ENCODE measurements at regions not wholly inside any gene's neighbourhood (a gene's known extent, or its start where the extent isn't known, plus 50 kb on each side); places are given as distances from the start of the nearest gene placed in this dataset.

DNA sequence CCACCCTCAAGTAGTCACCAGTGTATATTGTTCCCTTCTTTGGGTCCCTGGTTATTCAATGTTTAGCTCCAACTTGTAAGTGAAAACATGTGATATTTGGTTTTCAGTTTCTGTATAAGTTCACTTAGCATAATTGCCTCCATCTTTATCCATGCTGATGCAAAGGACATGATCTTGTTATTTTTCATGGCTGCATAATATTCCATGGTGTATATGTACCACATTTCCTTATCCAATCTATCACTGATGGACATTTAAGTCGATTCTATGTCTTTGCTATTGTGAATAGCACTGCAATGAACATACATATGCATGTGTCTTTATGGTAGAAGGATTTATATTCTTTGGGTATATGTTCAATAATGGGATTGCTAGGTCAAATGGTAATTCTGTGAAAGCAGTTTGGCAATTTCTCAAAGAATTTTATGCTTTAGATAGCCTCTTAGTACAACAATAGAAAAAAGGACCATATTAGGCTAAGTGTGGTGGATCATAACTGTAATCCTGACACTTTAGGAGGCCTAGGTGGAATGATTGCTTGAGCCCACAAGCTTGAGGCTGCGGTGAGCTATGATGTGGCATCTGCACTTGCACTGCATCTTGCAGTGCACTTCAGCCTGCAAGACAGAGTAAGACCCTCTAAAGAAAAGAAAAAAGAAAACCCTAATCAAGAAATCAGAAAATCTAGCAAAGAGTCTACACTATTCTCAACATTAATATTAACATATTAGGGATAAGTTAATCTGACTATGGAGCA is 468.5 kb upstream of the FAT3 start:
- intact Hi-C loops (cut with DNase I): no loop called here
- no peak for DNase-seq
- H3K36me3 ChIP-seq: no peaks in the 10 kb centered on the region
- no peaks in the 10 kb centered on the region for H3K9me3 ChIP-seq
- TF ChIP-seq POLR2A (IDR thresholded peaks at IDR 0.05) (no peak), CTCF (IDR thresholded peaks at IDR 0.05) (no peak), EP300 (IDR thresholded peaks at IDR 0.05) (no peak)
- no peaks in the 10 kb centered on the region for H3K4me1 ChIP-seq (ENCODE audit: insufficient read depth)
- WGBS, 3 donors: 63 to 80% (median 70%) methylated on average over 2 of the region's 2 CpGs
- no peaks in the 10 kb centered on the region for H3K27me3 ChIP-seq
- no peak overlapping the region for H3K27ac ChIP-seq
- no peak overlapping the region for H3K4me3 ChIP-seq

DNA sequence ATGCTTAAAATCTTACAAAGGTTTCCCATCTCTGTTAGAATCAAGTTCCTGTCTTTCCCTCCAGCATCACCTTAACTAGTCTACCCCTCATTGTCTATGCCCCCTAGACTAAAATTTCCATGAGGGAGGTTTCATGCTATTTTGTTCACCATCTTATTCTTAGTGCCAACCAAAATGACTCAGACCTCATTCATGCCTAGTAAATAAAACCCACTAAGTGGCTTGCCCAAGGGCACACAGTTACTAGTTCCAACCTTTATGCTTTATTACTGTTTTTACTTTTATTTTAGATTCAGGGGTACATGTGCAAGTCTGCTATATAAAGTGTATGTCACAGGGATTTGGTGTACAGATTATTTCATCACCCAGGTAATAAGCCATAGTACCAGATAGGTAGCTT is 469.1 kb upstream of the FAT3 start:
- Histone ChIP-seq H3K9me3 (no peaks in the 10 kb centered on the region), H3K36me3 (no peaks in the 10 kb centered on the region), H3K4me3 (no peak overlapping the region), H3K4me1 (ENCODE audit: insufficient read depth) (no peaks in the 10 kb centered on the region), H3K27ac (no peak overlapping the region), H3K27me3 (no peaks in the 10 kb centered on the region)
- intact Hi-C loops (cut with DNase I): no loop called here
- no peak for DNase-seq
- TF ChIP-seq POLR2A (IDR thresholded peaks at IDR 0.05) (no peak), EP300 (IDR thresholded peaks at IDR 0.05) (no peak), CTCF (IDR thresholded peaks at IDR 0.05) (no peak)

- no peaks in the 10 kb centered on the region for H3K27me3 ChIP-seq
- H3K9me3 ChIP-seq: no peaks in the 10 kb centered on the region
- intact Hi-C loops (cut with DNase I): no loop called here
- DNase-seq: no peak
- H3K4me1 ChIP-seq (ENCODE audit: insufficient read depth): no peaks in the 10 kb centered on the region
- TF ChIP-seq CTCF (IDR thresholded peaks at IDR 0.05): no peak
- TF ChIP-seq POLR2A (IDR thresholded peaks at IDR 0.05): no peak
- TF ChIP-seq EP300 (IDR thresholded peaks at IDR 0.05): no peak
- H3K4me3 ChIP-seq: no peak overlapping the region
- H3K27ac ChIP-seq: no peak overlapping the region
- no peaks in the 10 kb centered on the region for H3K36me3 ChIP-seq
These were observed 475.4 kb upstream of the FAT3 start for GRCh38 chr11:91749251-91749650.

DNA sequence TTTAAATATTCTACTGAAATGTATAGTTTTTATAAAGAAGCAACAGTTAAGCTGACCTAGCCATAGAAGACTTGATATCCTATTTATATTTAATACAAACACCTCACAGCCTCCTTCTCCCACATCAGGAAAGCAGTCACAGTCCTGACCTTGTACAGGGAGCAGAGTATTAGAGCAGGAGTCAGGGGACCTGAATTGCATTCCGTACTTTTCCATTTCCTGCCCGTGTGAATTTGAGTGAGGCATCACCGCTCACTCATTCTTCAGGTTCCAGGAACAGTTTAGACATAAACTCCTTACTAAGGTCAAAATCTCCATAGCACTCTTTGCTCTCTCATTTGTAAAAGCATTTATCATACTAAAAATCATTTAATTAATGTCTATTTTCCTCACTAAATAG is 482.5 kb upstream of the FAT3 start:
- 60 to 69% (median 67%) methylated on average over 3 of the region's 3 CpGs for WGBS, 3 donors
- no peak for TF ChIP-seq CTCF (IDR thresholded peaks at IDR 0.05)
- TF ChIP-seq EP300 (IDR thresholded peaks at IDR 0.05): no peak
- no peak for TF ChIP-seq POLR2A (IDR thresholded peaks at IDR 0.05)
- H3K4me1 ChIP-seq (ENCODE audit: insufficient read depth): no peaks in the 10 kb centered on the region

More for the DNA sequence above, 482.5 kb upstream of the FAT3 start:
- Histone ChIP-seq H3K4me3 (no peak overlapping the region), H3K27ac (no peak overlapping the region), H3K36me3 (no peaks in the 10 kb centered on the region), H3K9me3 (no peaks in the 10 kb centered on the region), H3K27me3 (no peaks in the 10 kb centered on the region)
- DNase-seq: no peak
- intact Hi-C loops (cut with DNase I): no loop called here

All from ovary (tissue), 7 donors.